H1 (cell line): ENCODE measurements at regions not wholly inside any gene's neighbourhood (a gene's known extent, or its start where the extent isn't known, plus 50 kb on each side); places are given as distances from the start of the nearest gene placed in this dataset.

Source experiments
- TF ChIP-seq, protein P1 (sequence below): fragments of 300-600 bp; sonication (generic); IDR thresholded peaks from 2 replicates; pipeline ENCODE4 v1.7.1; 2012; ENCODE audit warnings: low read length, moderate library complexity, mild to moderate bottlenecking, inconsistent platforms; ENCODE audit not compliant: insufficient replicate concordance

DNA sequence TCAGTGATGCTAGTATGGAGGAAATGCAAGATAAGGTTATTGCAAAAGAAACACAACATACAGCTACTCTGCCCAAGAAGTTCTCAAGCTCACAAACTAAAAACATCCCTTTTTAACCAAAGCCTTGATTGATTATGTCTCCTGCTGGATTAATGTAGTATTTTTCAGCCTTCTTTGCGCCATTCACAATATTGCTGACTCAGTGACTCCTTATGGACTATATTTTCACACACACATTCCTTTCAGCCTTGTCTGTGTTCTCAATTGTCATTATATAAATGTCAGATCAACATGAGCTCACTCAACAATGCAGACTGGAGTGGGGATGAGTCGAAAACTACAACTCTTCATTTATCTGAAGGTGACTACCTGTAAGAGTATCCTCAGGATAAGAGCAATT, 579.3 kb upstream of the CDH8 start (continued):
- TF ChIP-seq, protein P1, sequence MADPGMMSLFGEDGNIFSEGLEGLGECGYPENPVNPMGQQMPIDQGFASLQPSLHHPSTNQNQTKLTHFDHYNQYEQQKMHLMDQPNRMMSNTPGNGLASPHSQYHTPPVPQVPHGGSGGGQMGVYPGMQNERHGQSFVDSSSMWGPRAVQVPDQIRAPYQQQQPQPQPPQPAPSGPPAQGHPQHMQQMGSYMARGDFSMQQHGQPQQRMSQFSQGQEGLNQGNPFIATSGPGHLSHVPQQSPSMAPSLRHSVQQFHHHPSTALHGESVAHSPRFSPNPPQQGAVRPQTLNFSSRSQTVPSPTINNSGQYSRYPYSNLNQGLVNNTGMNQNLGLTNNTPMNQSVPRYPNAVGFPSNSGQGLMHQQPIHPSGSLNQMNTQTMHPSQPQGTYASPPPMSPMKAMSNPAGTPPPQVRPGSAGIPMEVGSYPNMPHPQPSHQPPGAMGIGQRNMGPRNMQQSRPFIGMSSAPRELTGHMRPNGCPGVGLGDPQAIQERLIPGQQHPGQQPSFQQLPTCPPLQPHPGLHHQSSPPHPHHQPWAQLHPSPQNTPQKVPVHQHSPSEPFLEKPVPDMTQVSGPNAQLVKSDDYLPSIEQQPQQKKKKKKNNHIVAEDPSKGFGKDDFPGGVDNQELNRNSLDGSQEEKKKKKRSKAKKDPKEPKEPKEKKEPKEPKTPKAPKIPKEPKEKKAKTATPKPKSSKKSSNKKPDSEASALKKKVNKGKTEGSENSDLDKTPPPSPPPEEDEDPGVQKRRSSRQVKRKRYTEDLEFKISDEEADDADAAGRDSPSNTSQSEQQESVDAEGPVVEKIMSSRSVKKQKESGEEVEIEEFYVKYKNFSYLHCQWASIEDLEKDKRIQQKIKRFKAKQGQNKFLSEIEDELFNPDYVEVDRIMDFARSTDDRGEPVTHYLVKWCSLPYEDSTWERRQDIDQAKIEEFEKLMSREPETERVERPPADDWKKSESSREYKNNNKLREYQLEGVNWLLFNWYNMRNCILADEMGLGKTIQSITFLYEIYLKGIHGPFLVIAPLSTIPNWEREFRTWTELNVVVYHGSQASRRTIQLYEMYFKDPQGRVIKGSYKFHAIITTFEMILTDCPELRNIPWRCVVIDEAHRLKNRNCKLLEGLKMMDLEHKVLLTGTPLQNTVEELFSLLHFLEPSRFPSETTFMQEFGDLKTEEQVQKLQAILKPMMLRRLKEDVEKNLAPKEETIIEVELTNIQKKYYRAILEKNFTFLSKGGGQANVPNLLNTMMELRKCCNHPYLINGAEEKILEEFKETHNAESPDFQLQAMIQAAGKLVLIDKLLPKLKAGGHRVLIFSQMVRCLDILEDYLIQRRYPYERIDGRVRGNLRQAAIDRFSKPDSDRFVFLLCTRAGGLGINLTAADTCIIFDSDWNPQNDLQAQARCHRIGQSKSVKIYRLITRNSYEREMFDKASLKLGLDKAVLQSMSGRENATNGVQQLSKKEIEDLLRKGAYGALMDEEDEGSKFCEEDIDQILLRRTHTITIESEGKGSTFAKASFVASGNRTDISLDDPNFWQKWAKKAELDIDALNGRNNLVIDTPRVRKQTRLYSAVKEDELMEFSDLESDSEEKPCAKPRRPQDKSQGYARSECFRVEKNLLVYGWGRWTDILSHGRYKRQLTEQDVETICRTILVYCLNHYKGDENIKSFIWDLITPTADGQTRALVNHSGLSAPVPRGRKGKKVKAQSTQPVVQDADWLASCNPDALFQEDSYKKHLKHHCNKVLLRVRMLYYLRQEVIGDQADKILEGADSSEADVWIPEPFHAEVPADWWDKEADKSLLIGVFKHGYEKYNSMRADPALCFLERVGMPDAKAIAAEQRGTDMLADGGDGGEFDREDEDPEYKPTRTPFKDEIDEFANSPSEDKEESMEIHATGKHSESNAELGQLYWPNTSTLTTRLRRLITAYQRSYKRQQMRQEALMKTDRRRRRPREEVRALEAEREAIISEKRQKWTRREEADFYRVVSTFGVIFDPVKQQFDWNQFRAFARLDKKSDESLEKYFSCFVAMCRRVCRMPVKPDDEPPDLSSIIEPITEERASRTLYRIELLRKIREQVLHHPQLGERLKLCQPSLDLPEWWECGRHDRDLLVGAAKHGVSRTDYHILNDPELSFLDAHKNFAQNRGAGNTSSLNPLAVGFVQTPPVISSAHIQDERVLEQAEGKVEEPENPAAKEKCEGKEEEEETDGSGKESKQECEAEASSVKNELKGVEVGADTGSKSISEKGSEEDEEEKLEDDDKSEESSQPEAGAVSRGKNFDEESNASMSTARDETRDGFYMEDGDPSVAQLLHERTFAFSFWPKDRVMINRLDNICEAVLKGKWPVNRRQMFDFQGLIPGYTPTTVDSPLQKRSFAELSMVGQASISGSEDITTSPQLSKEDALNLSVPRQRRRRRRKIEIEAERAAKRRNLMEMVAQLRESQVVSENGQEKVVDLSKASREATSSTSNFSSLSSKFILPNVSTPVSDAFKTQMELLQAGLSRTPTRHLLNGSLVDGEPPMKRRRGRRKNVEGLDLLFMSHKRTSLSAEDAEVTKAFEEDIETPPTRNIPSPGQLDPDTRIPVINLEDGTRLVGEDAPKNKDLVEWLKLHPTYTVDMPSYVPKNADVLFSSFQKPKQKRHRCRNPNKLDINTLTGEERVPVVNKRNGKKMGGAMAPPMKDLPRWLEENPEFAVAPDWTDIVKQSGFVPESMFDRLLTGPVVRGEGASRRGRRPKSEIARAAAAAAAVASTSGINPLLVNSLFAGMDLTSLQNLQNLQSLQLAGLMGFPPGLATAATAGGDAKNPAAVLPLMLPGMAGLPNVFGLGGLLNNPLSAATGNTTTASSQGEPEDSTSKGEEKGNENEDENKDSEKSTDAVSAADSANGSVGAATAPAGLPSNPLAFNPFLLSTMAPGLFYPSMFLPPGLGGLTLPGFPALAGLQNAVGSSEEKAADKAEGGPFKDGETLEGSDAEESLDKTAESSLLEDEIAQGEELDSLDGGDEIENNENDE, result no peak
